ENCODE measurements at regions not wholly inside any gene's neighbourhood (a gene's known extent, or its start where the extent isn't known, plus 50 kb on each side); places are given as distances from the start of the nearest gene placed in this dataset.

GRCh38 chr1:219428651-219429050, 184.3 kb downstream of the ZC3H11B start:
- TF ChIP-seq CTCF (IDR thresholded peaks at IDR 0.05), result no peak
- TF ChIP-seq POLR2A (IDR thresholded peaks at IDR 0.05), result no peak

Data from sigmoid colon (tissue), 3 donors.